ENCODE measurements at regions not wholly inside any gene's neighbourhood (a gene's known extent, or its start where the extent isn't known, plus 50 kb on each side); places are given as distances from the start of the nearest gene placed in this dataset.

GRCh38 chr13:40136896-40137295 lies 481.4 kb downstream of the COG6 start:
- H3K4me1 ChIP-seq (replicated peaks in 1 of 2) = no peaks in the 10 kb centered on the region
- in situ Hi-C loops (cut with MboI; ENCODE audit: low pct_unique_long_range_greater_than_20kb in 2 of 9, low sequenced_read_pairs in 9 of 9, unreplicated experiment in 9 of 9) = no loop called here
- WGBS, 10 experiments = 70 to 100% (median 92%) methylated on average over 2 of the region's 2 CpGs; no CpG with 5 or more reads in 6 of the 10 experiments
- no peak for ATAC-seq (replicated peaks in 6 of 8)
- no peak overlapping the region for H3K27ac ChIP-seq
- no peak overlapping the region for H3K4me3 ChIP-seq

- no peak overlapping the region for H3K4me3 ChIP-seq
- no peak overlapping the region for H3K27ac ChIP-seq
- H3K4me1 ChIP-seq (replicated peaks in 1 of 2) = no peaks in the 10 kb centered on the region
- ATAC-seq (replicated peaks in 6 of 8) = no peak
- 100% methylated on average over 1 of the region's 6 CpGs; no CpG with 5 or more reads in 7 of the 10 experiments for WGBS, 10 experiments
- in situ Hi-C loops (cut with MboI; ENCODE audit: low pct_unique_long_range_greater_than_20kb in 2 of 9, low sequenced_read_pairs in 9 of 9, unreplicated experiment in 9 of 9) = no loop called here
Observed at GRCh38 chr13:40137400-40137799, 481.9 kb downstream of the COG6 start.

GRCh38 chr13:40139896-40140520 lies 484.5 kb downstream of the COG6 start:
- in situ Hi-C loops (cut with MboI; ENCODE audit: low pct_unique_long_range_greater_than_20kb in 2 of 9, low sequenced_read_pairs in 9 of 9, unreplicated experiment in 9 of 9) = no loop called here

GRCh38 chr13:40141859-40142555 lies 486.5 kb downstream of the COG6 start:
- no peak overlapping the region for H3K27ac ChIP-seq
- no peak for ATAC-seq (replicated peaks in 6 of 8)
- H3K4me3 ChIP-seq = no peak overlapping the region
- in situ Hi-C loops (cut with MboI; ENCODE audit: low pct_unique_long_range_greater_than_20kb in 2 of 9, low sequenced_read_pairs in 9 of 9, unreplicated experiment in 9 of 9) = no loop called here
- 67 to 100% (median 75%) methylated on average over 1 to 9 of the region's 11 CpGs; no CpG with 5 or more reads in 1 of the 10 experiments for WGBS, 10 experiments
- no peaks in the 10 kb centered on the region for H3K4me1 ChIP-seq (replicated peaks in 1 of 2)

More at GRCh38 chr13:40139896-40140520, 484.5 kb downstream of the COG6 start:
- Histone ChIP-seq H3K4me1 (replicated peaks in 1 of 2) (no peaks in the 10 kb centered on the region), H3K4me3 (no peak overlapping the region), H3K27ac (no peak overlapping the region)
- no peak for ATAC-seq (replicated peaks in 6 of 8)
- WGBS, 10 experiments = 40 to 100% (median 73%) methylated on average over 1 to 9 of the region's 10 CpGs; no CpG with 5 or more reads in 1 of the 10 experiments

GRCh38 chr13:40143106-40143505 lies 487.6 kb downstream of the COG6 start:
- in situ Hi-C loops (cut with MboI; ENCODE audit: low pct_unique_long_range_greater_than_20kb in 2 of 9, low sequenced_read_pairs in 9 of 9, unreplicated experiment in 9 of 9) = no loop called here
- WGBS, 10 experiments = 55 to 97% (median 70%) methylated on average over 1 to 4 of the region's 5 CpGs; no CpG with 5 or more reads in 1 of the 10 experiments

GRCh38 chr13:40143559-40143958 lies 488.1 kb downstream of the COG6 start:
- Histone ChIP-seq H3K4me1 (replicated peaks in 1 of 2) (no peaks in the 10 kb centered on the region), H3K4me3 (no peak overlapping the region), H3K27ac (no peak overlapping the region)
- in situ Hi-C loops (cut with MboI; ENCODE audit: low pct_unique_long_range_greater_than_20kb in 2 of 9, low sequenced_read_pairs in 9 of 9, unreplicated experiment in 9 of 9) = no loop called here
- ATAC-seq (replicated peaks in 6 of 8) = no peak
- WGBS, 10 experiments = 50 to 100% (median 88%) methylated on average over 1 to 6 of the region's 6 CpGs; no CpG with 5 or more reads in 1 of the 10 experiments

More at GRCh38 chr13:40143106-40143505, 487.6 kb downstream of the COG6 start:
- H3K4me1 ChIP-seq (replicated peaks in 1 of 2) = no peaks in the 10 kb centered on the region
- peak in 1 of 8 experiments; percentile 27 for ATAC-seq (replicated peaks in 6 of 8)
- H3K27ac ChIP-seq = no peak overlapping the region
- H3K4me3 ChIP-seq = no peak overlapping the region

- 69 to 100% (median 91%) methylated on average over 2 to 7 of the region's 7 CpGs; no CpG with 5 or more reads in 4 of the 10 experiments for WGBS, 10 experiments
- in situ Hi-C loops (cut with MboI; ENCODE audit: low pct_unique_long_range_greater_than_20kb in 2 of 9, low sequenced_read_pairs in 9 of 9, unreplicated experiment in 9 of 9) = no loop called here
- Histone ChIP-seq H3K4me1 (replicated peaks in 1 of 2) (peaks cover 0 to 9% of the 10 kb centered on the region in 2 donors), H3K27ac (no peak overlapping the region), H3K4me3 (no peak overlapping the region)
- ATAC-seq (replicated peaks in 6 of 8) = no peak
Observed at GRCh38 chr13:40145139-40145538, 489.7 kb downstream of the COG6 start.

GRCh38 chr13:40146063-40146462 lies 490.6 kb downstream of the COG6 start:
- WGBS, 10 experiments = 75 to 89% (median 80%) methylated on average over 1 to 4 of the region's 5 CpGs; no CpG with 5 or more reads in 3 of the 10 experiments
- peak in 2 of 8 experiments; percentile 43 to 44 for ATAC-seq (replicated peaks in 6 of 8)
- H3K4me3 ChIP-seq = no peak overlapping the region
- no peak overlapping the region for H3K27ac ChIP-seq
- H3K4me1 ChIP-seq (replicated peaks in 1 of 2) = peaks cover 0 to 9% of the 10 kb centered on the region in 2 donors
- in situ Hi-C loops (cut with MboI; ENCODE audit: low pct_unique_long_range_greater_than_20kb in 2 of 9, low sequenced_read_pairs in 9 of 9, unreplicated experiment in 9 of 9) = no loop called here

GRCh38 chr13:40146611-40147117 lies 491.2 kb downstream of the COG6 start:
- in situ Hi-C loops (cut with MboI; ENCODE audit: low pct_unique_long_range_greater_than_20kb in 2 of 9, low sequenced_read_pairs in 9 of 9, unreplicated experiment in 9 of 9) = no loop called here
- 75 to 100% (median 96%) methylated on average over 2 to 8 of the region's 11 CpGs; no CpG with 5 or more reads in 2 of the 10 experiments for WGBS, 10 experiments
- H3K4me1 ChIP-seq (replicated peaks in 1 of 2) = peaks cover 0 to 9% of the 10 kb centered on the region in 2 donors
- no peak for ATAC-seq (replicated peaks in 6 of 8)
- no peak overlapping the region for H3K4me3 ChIP-seq
- H3K27ac ChIP-seq = no peak overlapping the region

- no peak for ATAC-seq (replicated peaks in 6 of 8)
- WGBS, 10 experiments = 71 to 100% (median 92%) methylated on average over 1 to 4 of the region's 4 CpGs; no CpG with 5 or more reads in 3 of the 10 experiments
- Histone ChIP-seq H3K27ac (no peak overlapping the region), H3K4me3 (no peak overlapping the region), H3K4me1 (replicated peaks in 1 of 2) (peaks cover 0 to 9% of the 10 kb centered on the region in 2 donors)
- in situ Hi-C loops (cut with MboI; ENCODE audit: low pct_unique_long_range_greater_than_20kb in 2 of 9, low sequenced_read_pairs in 9 of 9, unreplicated experiment in 9 of 9) = no loop called here
Observed at GRCh38 chr13:40148101-40148500, 492.6 kb downstream of the COG6 start.

- peaks cover 0 to 9% of the 10 kb centered on the region in 2 donors for H3K4me1 ChIP-seq (replicated peaks in 1 of 2)
- ATAC-seq (replicated peaks in 6 of 8) = no peak
- no peak overlapping the region for H3K27ac ChIP-seq
- H3K4me3 ChIP-seq = no peak overlapping the region
- 67 to 100% (median 100%) methylated on average over 1 of the region's 1 CpG; no CpG with 5 or more reads in 5 of the 10 experiments for WGBS, 10 experiments
- in situ Hi-C loops (cut with MboI; ENCODE audit: low pct_unique_long_range_greater_than_20kb in 2 of 9, low sequenced_read_pairs in 9 of 9, unreplicated experiment in 9 of 9) = no loop called here
Observed at GRCh38 chr13:40148742-40149141, 493.3 kb downstream of the COG6 start.

- in situ Hi-C loops (cut with MboI; ENCODE audit: low pct_unique_long_range_greater_than_20kb in 2 of 9, low sequenced_read_pairs in 9 of 9, unreplicated experiment in 9 of 9) = no loop called here
- peak in 5 of 8 experiments; percentile 60 to 79 (median 70) for ATAC-seq (replicated peaks in 6 of 8)
- Histone ChIP-seq H3K4me3 (no peak overlapping the region), H3K27ac (peak overlapping the region in 1 of 2 donors; percentile 43), H3K4me1 (replicated peaks in 1 of 2) (peaks cover 0 to 9% of the 10 kb centered on the region in 2 donors)
- WGBS, 10 experiments = 0 to 97% (median 72%) methylated on average over 1 to 4 of the region's 6 CpGs; no CpG with 5 or more reads in 2 of the 10 experiments
Observed at GRCh38 chr13:40149611-40150274, 494.3 kb downstream of the COG6 start.

- H3K4me1 ChIP-seq (replicated peaks in 1 of 2) = peaks cover 6 to 24% of the 10 kb centered on the region in 2 donors
- in situ Hi-C loops (cut with MboI; ENCODE audit: low pct_unique_long_range_greater_than_20kb in 2 of 9, low sequenced_read_pairs in 9 of 9, unreplicated experiment in 9 of 9) = no loop called here
- no peak overlapping the region for H3K27ac ChIP-seq
- no peak overlapping the region for H3K4me3 ChIP-seq
- WGBS, 10 experiments = 9 to 100% (median 80%) methylated on average over 1 to 2 of the region's 2 CpGs; no CpG with 5 or more reads in 1 of the 10 experiments
- ATAC-seq (replicated peaks in 6 of 8) = peak in 3 of 8 experiments; percentile 78 to 95 (median 88)
Observed at GRCh38 chr13:40151673-40152072, 496.2 kb downstream of the COG6 start.

All from motor neuron (in vitro differentiated cells).